ENCODE measurements at regions not wholly inside any gene's neighbourhood (a gene's known extent, or its start where the extent isn't known, plus 50 kb on each side); places are given as distances from the start of the nearest gene placed in this dataset.
"Not testable (repeated sequence)": the region's sequence is repeated elsewhere in the genome, so short reads cannot be mapped to it uniquely, and the experiment has no call there.

DNA sequence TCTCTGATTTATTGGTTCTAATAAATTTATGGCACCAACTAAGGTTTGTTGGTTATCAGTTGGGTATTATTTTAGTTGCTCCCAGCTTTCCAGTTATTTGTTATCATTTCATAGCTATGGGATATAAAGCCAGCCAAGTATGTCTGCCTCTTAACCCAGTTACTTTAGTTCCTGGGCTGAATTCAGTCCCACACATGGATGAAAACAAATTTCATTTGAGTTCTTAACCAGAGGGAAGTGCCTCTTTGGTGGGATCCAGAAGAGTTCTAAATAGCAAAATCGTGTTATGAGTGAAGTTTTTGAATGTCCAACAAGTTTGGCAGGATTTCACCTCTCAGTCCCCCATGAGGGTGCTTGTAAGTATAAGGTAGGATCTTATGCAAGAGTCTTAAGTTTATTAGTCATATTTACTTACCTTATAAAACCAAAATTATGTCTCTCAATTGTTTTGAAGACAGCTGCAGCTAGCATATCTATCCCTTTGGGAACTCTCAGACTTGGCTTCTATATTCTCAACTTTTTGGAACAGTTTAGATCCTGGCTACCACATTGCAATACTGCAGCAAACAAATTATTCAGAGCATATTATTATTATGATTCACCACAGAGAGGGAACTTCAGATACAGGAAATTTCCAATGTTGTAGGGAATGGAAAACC, 683.6 kb downstream of the BCKDHB start:
- Mint-ChIP-seq H3K4me1 (ENCODE audit: low read depth) (no peaks in the 10 kb centered on the region), H3K27me3 (ENCODE audit: low read depth) (no peaks in the 10 kb centered on the region), H3K36me3 (ENCODE audit: low read depth) (no peaks in the 10 kb centered on the region), H3K27ac (no peak overlapping the region), H3K4me3 (no peak overlapping the region), H3K9me3 (peaks cover 3% of the 10 kb centered on the region)
- no peak for DNase-seq
- CTCF ChIA-PET, result no interaction called here
- intact Hi-C loops (cut with micrococcal nuclease), result no loop called here

DNA sequence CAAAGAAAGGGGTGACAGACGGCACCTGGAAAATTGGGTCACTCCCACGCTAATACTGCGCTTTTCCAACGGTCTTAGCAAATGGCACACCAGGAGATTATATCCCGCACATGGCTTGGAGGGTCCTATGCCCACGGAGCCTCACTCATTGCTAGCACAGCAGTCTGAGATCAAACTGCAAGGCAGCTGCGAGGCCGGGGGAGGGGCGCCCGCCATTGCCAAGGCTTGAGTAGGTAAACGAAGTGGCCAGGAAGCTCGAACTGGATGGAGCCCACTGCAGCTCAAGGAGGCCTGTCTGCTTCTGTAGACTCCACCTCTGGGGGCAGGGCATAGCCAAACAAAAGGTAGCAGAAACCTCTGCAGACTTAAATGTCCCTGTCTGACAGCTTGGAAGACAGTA, 676.8 kb downstream of the BCKDHB start:
- H3K4me3 Mint-ChIP-seq; H3K27me3 Mint-ChIP-seq (ENCODE audit: low read depth); H3K27ac Mint-ChIP-seq; intact Hi-C loops (cut with micrococcal nuclease); H3K9me3 Mint-ChIP-seq; DNase-seq; H3K36me3 Mint-ChIP-seq (ENCODE audit: low read depth); H3K4me1 Mint-ChIP-seq (ENCODE audit: low read depth); CTCF ChIA-PET: not testable (repeated sequence)

DNA sequence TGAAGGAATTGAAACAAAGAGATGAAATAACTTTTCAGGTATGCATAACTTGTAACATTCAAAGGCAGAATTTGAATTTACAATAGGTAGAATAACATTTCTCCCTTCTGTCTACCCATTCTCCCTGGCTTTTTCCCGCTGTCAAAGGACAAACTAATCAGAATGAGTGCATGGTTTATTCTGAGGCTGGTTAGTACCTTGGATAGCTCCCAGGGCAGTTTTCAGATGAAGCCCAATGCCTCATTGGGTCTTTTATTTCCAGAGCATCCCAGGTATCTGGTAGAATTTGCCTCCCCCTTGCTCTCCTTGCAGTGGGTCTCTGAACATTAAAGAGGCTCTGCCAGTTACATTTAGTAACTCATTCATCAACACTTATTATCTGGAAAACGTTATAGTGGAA, 665.5 kb downstream of the BCKDHB start:
- CTCF ChIA-PET, result no interaction called here
- Mint-ChIP-seq H3K4me1 (ENCODE audit: low read depth) (no peaks in the 10 kb centered on the region), H3K4me3 (no peak overlapping the region), H3K9me3 (no peaks in the 10 kb centered on the region), H3K27ac (no peak overlapping the region), H3K27me3 (ENCODE audit: low read depth) (no peaks in the 10 kb centered on the region), H3K36me3 (ENCODE audit: low read depth) (no peaks in the 10 kb centered on the region)
- intact Hi-C loops (cut with micrococcal nuclease), result no loop called here
- DNase-seq, result no peak

DNA sequence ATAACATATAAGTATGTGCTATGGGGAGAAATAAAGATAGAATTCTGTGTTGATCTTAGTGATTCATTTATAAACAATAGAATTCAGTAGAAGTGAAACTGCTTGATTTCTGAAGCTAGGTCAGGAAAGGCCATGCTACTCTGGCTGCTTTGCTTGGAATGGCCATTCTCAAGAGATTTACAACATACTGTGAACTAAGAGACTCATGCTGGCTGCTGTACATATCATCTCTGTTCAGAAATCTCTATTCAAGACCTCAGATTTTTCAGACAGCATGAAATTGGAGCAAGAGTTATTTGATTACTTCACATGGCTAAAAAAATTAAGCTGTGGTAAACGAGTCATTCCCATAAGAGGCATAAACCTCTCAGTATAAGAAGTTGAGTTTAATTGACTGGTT, 662.6 kb downstream of the BCKDHB start:
- intact Hi-C loops (cut with micrococcal nuclease), result no loop called here
- no peaks in the 10 kb centered on the region for H3K9me3 Mint-ChIP-seq
- H3K27me3 Mint-ChIP-seq (ENCODE audit: low read depth), result no peaks in the 10 kb centered on the region
- CTCF ChIA-PET, result no interaction called here
- H3K36me3 Mint-ChIP-seq (ENCODE audit: low read depth), result no peaks in the 10 kb centered on the region
- H3K4me1 Mint-ChIP-seq (ENCODE audit: low read depth), result no peaks in the 10 kb centered on the region
- DNase-seq, result no peak
- H3K4me3 Mint-ChIP-seq, result no peak overlapping the region
- H3K27ac Mint-ChIP-seq, result no peak overlapping the region

DNA sequence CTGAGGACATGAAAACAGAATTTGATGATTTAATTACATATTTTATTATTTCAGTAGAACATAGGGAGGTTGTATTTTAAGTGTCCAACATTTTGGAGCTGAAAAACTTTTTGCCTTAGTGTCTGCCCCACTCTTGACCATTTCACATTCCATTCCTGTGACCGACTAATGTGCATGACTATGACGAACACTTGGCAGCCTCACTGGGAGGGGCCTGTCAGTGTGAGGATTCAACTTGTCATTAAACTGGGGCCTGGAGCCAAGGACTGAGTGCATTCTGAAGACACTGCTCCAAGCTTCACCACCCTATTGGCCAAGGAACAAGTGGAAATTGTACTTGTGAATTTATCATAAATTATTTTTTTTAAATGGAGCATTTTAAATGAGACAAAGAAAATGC, 661.3 kb downstream of the BCKDHB start:
- CTCF ChIA-PET, result interaction anchor here (0.6 kb wide), 2 partner anchors 163 to 643 kb away, joined by 3 to 4 read pairs; no protein-coding TSS in a partner anchor
- intact Hi-C loops (cut with micrococcal nuclease), result no loop called here
- Mint-ChIP-seq H3K36me3 (ENCODE audit: low read depth) (no peaks in the 10 kb centered on the region), H3K4me1 (ENCODE audit: low read depth) (no peaks in the 10 kb centered on the region), H3K27me3 (ENCODE audit: low read depth) (no peaks in the 10 kb centered on the region), H3K4me3 (no peak overlapping the region), H3K27ac (no peak overlapping the region), H3K9me3 (no peaks in the 10 kb centered on the region)
- DNase-seq, result no peak

DNA sequence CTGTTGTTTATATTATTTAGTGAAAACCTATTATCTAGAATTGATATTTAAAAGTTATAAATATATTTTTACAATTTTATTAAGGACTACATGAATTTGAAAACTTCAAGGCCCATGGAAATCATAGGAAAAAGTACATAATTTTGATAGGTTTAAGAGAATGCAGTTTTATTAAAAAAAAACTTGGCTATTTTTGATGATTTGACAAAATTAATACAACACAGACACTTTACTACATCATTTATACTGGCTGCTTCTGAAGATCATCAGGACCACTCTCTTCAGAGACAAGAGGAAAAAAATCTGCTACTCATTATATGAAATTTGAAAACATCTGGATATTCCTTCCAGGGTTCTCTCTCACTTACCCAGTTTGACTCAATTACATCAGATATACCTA, 637.7 kb downstream of the BCKDHB start:
- intact Hi-C loops (cut with micrococcal nuclease), result loop anchor here (5.0 kb wide), 1 partner anchor 1008 kb away; the partner anchor contains the start of gene TENT5A

DNA sequence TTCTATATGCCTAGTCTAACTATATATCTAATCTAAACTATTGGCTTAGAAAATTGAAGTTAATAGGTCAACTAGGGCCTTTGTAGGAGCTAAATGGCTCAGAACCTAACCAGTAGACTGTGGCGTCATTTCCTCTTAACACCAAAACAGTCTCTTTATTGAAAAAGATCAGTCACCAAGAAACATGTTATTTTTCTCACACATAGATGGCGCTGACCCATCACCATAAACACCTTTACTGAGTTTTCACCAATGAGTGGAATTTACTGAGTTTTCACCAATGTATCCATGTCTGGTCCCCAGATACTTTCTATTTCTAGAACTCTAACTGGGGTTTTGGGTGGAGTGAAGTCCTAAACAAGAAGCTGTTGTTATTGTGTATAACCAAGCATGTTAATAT, 636.0 kb downstream of the BCKDHB start:
- intact Hi-C loops (cut with micrococcal nuclease), result loop anchor here (5.0 kb wide), 1 partner anchor 1010 kb away; the partner anchor contains the start of gene TENT5A
- H3K4me3 Mint-ChIP-seq, result no peak overlapping the region
- DNase-seq, result no peak
- H3K27ac Mint-ChIP-seq, result no peak overlapping the region
- peaks cover 6% of the 10 kb centered on the region for H3K9me3 Mint-ChIP-seq
- no peaks in the 10 kb centered on the region for H3K36me3 Mint-ChIP-seq (ENCODE audit: low read depth)
- CTCF ChIA-PET, result no interaction called here
- H3K27me3 Mint-ChIP-seq (ENCODE audit: low read depth), result no peaks in the 10 kb centered on the region
- H3K4me1 Mint-ChIP-seq (ENCODE audit: low read depth), result no peaks in the 10 kb centered on the region

More for the DNA sequence above, 637.7 kb downstream of the BCKDHB start:
- Mint-ChIP-seq H3K4me3 (no peak overlapping the region), H3K27ac (no peak overlapping the region), H3K27me3 (ENCODE audit: low read depth) (no peaks in the 10 kb centered on the region), H3K36me3 (ENCODE audit: low read depth) (no peaks in the 10 kb centered on the region), H3K4me1 (ENCODE audit: low read depth) (no peaks in the 10 kb centered on the region), H3K9me3 (peaks cover 6% of the 10 kb centered on the region)
- CTCF ChIA-PET, result no interaction called here
- DNase-seq, result no peak

DNA sequence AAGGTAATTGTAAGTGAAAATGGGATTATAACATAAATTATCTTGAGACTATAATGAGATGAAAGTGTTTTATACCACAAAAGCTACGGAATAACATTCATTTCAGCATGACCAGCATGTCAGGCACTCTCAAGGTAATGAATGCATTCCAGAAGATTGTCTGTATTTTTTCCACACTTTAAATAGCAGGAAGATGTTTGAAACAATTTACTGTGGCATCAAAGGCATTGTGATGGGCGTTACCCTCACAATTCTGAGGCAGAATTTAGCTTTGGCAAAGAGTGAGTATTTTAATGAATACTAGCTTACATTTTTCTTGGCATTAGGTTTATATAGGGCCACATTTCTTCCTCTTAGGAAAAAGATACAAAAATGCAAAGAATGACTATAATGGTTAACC, 627.2 kb downstream of the BCKDHB start:
- CTCF ChIA-PET, result no interaction called here
- Mint-ChIP-seq H3K4me3 (no peak overlapping the region), H3K27me3 (ENCODE audit: low read depth) (no peaks in the 10 kb centered on the region), H3K27ac (no peak overlapping the region), H3K36me3 (ENCODE audit: low read depth) (no peaks in the 10 kb centered on the region), H3K9me3 (no peaks in the 10 kb centered on the region), H3K4me1 (ENCODE audit: low read depth) (no peaks in the 10 kb centered on the region)
- no peak for DNase-seq
- intact Hi-C loops (cut with micrococcal nuclease), result no loop called here

DNA sequence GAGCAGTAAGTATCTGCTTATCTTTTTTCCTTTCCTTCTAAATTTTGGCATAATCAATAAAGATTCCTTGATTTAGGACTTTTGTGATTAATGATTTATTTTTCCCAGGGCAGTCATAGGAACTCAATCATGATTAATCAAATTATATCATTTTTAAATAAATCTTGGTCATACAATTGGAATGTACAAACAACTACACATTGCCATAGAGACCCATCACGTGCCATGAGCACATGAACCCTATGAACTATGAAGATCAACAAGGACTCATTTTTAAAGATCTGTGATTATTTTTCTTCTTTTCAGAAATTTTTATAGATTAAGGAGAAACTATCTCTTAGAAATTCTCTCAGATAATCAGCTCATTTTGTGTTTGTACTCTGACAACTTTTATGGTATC, 622.4 kb downstream of the BCKDHB start:
- intact Hi-C loops (cut with micrococcal nuclease), result no loop called here
- no peaks in the 10 kb centered on the region for H3K9me3 Mint-ChIP-seq
- no peaks in the 10 kb centered on the region for H3K36me3 Mint-ChIP-seq (ENCODE audit: low read depth)
- DNase-seq, result no peak
- no peaks in the 10 kb centered on the region for H3K27me3 Mint-ChIP-seq (ENCODE audit: low read depth)
- no peak overlapping the region for H3K4me3 Mint-ChIP-seq
- CTCF ChIA-PET, result no interaction called here
- no peaks in the 10 kb centered on the region for H3K4me1 Mint-ChIP-seq (ENCODE audit: low read depth)
- no peak overlapping the region for H3K27ac Mint-ChIP-seq

DNA sequence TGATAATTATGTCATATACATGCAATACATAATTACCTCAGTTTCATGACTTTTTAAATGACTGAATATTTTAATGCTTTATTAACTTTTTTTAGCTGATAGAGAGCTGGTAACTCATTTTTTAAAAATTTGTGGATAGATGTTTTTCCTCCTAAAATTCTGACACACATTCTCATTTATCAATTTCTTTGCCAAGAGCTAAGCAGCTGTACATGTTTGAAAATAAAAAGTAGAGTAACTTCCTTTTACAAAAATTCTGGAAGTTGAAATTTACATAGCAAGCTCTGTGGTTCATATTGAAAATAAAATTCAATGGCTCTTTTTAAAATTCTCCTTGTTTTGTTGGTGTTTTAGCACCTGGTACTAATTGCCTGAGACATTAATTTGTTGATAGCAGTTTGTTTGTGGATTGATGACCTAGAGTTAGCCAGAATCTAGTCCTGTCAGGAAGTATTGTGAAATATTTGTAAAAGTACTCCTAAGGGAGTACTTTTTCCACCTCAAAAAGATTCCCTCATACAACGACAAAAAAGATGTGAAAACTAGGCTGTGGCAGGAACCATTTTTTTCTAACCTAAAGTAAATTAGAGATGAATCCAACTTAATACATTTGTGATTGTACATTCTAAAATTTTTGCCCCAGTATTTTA, 621.8 kb downstream of the BCKDHB start:
- intact Hi-C loops (cut with micrococcal nuclease), result no loop called here
- no peak overlapping the region for H3K27ac Mint-ChIP-seq
- CTCF ChIA-PET, result no interaction called here
- H3K4me3 Mint-ChIP-seq, result no peak overlapping the region
- H3K4me1 Mint-ChIP-seq (ENCODE audit: low read depth), result no peaks in the 10 kb centered on the region
- DNase-seq, result no peak
- H3K9me3 Mint-ChIP-seq, result no peaks in the 10 kb centered on the region
- H3K36me3 Mint-ChIP-seq (ENCODE audit: low read depth), result no peaks in the 10 kb centered on the region
- H3K27me3 Mint-ChIP-seq (ENCODE audit: low read depth), result no peaks in the 10 kb centered on the region

DNA sequence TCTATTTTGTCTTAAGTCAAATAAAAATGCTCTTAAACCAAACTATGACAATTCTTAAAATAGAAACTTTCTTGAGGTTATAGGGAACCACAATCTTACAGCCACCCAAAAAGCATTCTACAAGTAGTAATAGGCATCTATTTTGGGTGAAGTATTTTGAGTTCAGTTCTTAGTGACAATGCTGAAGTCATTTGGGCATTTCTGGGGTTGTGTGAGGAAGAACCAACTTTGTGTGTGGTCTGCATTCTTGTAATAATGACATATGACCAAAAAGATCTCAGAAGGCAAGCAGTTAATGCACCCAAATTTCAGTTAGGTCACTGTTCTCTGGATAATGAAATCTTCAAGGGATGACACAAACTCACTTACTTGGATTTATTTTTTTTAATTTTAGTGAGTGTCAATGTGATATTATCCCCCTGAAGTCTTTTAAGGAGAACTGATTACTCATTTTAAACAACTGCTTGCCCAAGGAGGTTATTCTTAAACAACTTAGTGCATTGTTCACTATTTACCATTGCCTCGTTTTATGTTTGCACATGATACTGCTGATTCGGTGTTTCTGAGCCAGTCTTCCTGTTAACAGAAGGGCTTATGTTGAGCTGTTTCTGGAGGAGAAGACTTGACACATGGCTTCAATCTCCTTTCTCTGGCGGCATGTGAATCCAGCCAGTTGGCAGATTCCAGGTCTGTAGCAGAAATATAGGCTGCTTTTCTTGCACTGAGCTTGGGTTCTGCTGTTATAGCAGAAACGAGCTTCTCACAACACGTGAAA, 618.9 kb downstream of the BCKDHB start:
- intact Hi-C loops (cut with micrococcal nuclease), result no loop called here
- no peaks in the 10 kb centered on the region for H3K27me3 Mint-ChIP-seq (ENCODE audit: low read depth)
- no peaks in the 10 kb centered on the region for H3K9me3 Mint-ChIP-seq
- no peaks in the 10 kb centered on the region for H3K4me1 Mint-ChIP-seq (ENCODE audit: low read depth)
- no peak overlapping the region for H3K27ac Mint-ChIP-seq
- CTCF ChIA-PET, result no interaction called here
- no peak for DNase-seq
- H3K4me3 Mint-ChIP-seq, result no peak overlapping the region
- no peaks in the 10 kb centered on the region for H3K36me3 Mint-ChIP-seq (ENCODE audit: low read depth)

DNA sequence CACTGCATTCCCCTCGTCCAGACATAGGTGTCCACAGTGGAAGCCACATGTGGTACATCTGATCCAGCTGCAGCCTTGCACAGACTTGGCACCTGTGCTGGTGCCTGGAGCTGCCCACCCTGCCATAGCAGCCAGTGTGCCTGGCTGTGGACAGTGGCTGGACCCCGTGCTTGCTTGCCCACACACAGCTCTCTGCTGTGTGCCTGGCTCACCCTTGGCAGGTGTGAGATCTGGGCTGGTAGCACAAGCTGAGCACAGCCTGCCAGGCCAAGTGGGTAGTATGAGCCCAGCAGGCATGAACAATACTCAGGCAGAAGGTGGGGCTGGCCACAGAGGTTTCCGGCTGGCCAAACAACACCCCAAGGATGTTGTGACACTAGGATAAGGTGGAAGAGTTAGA, 614.4 kb downstream of the BCKDHB start:
- Mint-ChIP-seq H3K36me3 (ENCODE audit: low read depth) (no peaks in the 10 kb centered on the region), H3K27ac (no peak overlapping the region), H3K9me3 (no peaks in the 10 kb centered on the region), H3K27me3 (ENCODE audit: low read depth) (no peaks in the 10 kb centered on the region), H3K4me3 (no peak overlapping the region), H3K4me1 (ENCODE audit: low read depth) (no peaks in the 10 kb centered on the region)
- DNase-seq, result no peak
- intact Hi-C loops (cut with micrococcal nuclease), result no loop called here
- CTCF ChIA-PET, result no interaction called here

DNA sequence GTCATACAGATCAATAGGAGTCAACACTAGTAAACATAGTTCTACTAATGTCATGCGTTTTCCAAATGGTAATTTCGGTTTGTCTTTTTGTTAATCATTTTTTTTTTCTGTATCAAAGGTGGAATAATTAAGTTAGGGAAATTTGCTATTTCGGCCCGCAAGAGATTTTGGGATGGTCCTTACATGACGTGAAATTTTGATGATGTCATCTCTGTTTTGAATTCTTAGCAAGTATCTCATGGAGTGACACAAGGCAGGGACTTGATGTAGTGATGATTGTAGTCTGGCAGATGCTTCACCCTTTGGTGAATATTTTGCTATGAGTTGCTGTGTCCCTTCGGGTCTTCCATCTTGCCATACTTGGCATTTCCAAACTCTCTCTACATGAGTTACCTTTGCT, 608.0 kb downstream of the BCKDHB start:
- intact Hi-C loops (cut with micrococcal nuclease), result no loop called here
- H3K4me3 Mint-ChIP-seq, result no peak overlapping the region

More for the DNA sequence above, 608.0 kb downstream of the BCKDHB start:
- no peaks in the 10 kb centered on the region for H3K36me3 Mint-ChIP-seq (ENCODE audit: low read depth)
- CTCF ChIA-PET, result no interaction called here
- H3K27me3 Mint-ChIP-seq (ENCODE audit: low read depth), result no peaks in the 10 kb centered on the region
- no peaks in the 10 kb centered on the region for H3K9me3 Mint-ChIP-seq
- H3K27ac Mint-ChIP-seq, result no peak overlapping the region
- H3K4me1 Mint-ChIP-seq (ENCODE audit: low read depth), result no peaks in the 10 kb centered on the region
- DNase-seq, result no peak
